ENCODE measurements at regions not wholly inside any gene's neighbourhood (a gene's known extent, or its start where the extent isn't known, plus 50 kb on each side); places are given as distances from the start of the nearest gene placed in this dataset.
"Not testable (repeated sequence)": the region's sequence is repeated elsewhere in the genome, so short reads cannot be mapped to it uniquely, and the experiment has no call there.

GRCh38 chr12:131471271-131471905 lies 239.5 kb upstream of the SFSWAP start:
- DNase-seq: no peak

GRCh38 chr12:131471946-131472732 lies 238.8 kb upstream of the SFSWAP start:
- DNase-seq: no peak

DNA sequence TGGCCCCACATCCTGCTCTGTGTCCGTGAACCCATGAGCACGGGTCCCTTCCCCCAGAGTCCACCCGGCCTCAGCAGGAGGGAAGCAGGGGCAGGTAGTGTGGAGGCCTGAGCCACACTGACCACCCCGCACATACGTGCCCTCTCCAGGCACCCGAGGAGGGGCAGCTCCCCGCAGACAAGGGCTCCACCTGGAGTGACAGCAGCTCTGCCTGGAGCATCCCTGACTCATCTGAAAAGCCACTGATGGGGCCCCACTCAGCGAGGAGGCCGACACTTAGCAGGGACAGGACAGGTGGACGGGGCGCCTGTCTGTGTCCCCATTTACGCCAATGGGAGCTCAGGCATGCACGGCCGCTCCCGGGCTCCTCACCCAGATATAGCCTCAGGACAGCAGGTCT lies 237.6 kb upstream of the SFSWAP start:
- no peak for DNase-seq

DNA sequence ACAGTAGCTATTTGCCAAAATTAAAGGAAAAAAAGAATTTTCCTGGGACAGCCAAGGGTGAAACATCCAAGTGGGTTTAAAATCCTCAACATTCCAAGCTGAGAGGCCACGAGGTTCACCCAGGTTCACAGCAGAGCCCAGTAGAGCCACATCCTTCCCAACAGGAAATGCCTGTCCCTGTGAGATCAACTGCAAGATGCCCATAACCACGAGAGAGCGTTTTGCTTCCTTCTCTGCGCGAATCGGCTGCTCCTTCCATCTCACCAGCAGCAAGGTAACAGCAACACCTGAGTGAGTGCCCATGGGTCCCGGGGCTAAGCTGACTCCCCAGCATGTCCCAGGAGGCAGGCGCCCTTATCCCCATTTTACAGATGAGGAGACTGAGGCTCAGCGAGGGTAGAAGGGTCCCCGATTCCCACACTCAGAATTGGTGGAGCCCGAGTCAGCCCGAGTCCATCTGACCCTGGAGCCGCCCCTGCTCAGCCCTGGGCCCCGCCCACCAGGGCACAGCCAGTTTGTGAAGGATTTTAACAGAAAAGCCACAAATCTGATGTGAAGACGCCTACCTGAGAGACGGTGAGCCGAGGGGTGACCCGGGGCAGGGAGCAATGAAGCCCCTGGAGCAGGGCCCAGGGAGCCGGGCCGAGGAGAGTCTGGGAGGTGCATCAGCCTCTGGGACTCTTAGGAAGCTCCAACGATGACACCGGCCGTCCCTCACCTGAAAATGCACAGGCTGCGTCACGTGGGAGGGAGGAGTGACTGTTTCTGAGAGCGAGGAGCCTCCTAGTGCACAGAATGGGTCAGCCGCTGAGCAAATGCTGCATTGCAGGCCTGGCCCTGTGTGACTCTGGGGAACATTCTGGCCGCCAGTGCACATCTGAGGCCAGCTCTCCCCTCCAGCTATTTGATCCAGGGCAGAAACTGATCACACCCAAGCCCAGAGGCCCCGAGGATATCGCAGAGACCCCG lies 236.9 kb upstream of the SFSWAP start:
- DNase-seq: no peak

GRCh38 chr12:131475012-131475411 lies 235.9 kb upstream of the SFSWAP start:
- DNase-seq: not testable (repeated sequence)

- DNase-seq: no peak
These were observed 233.3 kb upstream of the SFSWAP start for GRCh38 chr12:131477613-131478012.

GRCh38 chr12:131478468-131478867 lies 232.4 kb upstream of the SFSWAP start:
- no peak for DNase-seq

- DNase-seq: no peak
These were observed 228.7 kb upstream of the SFSWAP start for GRCh38 chr12:131482199-131482598.

- DNase-seq: no peak
These were observed 228.2 kb upstream of the SFSWAP start for GRCh38 chr12:131482686-131483085.

DNA sequence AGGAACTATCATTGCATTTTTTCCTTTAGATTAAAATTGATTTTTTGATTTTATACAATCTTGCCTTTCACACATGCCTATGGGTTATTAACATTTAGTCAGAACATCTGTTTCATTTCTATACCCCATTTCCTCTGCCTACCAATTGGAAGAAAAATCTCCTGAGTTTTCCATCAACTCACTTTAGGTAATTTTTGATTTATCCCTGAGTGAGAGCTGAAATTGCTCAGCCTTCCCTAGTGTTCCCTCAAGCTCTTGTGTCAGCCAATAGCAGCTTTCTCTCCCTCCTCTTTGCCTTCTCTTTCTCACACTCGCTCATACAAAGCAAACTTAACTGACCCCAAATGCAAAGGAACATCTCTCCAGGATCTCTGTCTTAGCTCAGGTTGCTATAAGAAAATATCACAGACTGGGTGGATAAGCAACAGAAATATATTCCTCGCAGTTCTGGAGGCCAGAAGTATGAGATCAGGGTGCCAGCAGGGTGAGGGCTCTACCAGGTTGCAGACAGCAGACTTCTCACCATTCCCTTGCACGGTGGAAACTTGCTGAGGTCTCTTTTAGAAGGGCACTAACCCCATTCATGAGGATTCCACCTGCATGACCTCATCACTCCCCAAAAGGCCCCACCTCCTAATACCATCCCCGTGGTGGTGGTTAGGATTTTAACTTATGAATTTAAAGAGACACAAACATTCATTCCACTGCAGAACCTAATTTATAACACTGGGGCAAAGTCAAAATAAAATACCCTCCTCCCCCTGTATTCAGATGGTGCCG lies 224.2 kb upstream of the SFSWAP start:
- no peak for DNase-seq

- peak in 13 of 58 donors; percentile 7 to 62 (median 15) for DNase-seq
These were observed 223.3 kb upstream of the SFSWAP start for GRCh38 chr12:131487388-131488124.

GRCh38 chr12:131489718-131490117 lies 221.2 kb upstream of the SFSWAP start:
- no peak for DNase-seq

DNA sequence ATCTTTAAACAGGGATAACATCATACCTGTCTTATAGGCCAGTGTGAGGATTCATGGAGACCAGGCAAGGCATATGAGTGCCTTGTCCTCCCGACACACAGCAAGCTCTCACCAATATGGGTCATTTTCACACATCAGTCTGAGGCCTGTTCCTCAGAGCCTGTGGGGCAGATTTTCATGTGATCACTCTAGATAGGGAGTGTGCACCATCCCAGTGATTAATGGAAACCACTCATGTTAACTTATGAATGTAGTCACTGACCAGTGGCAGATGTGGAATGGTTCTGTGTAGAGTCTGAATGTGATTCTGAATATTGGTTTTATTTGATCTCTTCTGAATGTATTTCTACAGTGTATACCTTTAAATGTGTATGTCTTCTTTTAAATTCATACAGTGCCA lies 219.7 kb upstream of the SFSWAP start:
- DNase-seq: no peak

GRCh38 chr12:131491916-131492490 lies 218.9 kb upstream of the SFSWAP start:
- DNase-seq: no peak

DNA sequence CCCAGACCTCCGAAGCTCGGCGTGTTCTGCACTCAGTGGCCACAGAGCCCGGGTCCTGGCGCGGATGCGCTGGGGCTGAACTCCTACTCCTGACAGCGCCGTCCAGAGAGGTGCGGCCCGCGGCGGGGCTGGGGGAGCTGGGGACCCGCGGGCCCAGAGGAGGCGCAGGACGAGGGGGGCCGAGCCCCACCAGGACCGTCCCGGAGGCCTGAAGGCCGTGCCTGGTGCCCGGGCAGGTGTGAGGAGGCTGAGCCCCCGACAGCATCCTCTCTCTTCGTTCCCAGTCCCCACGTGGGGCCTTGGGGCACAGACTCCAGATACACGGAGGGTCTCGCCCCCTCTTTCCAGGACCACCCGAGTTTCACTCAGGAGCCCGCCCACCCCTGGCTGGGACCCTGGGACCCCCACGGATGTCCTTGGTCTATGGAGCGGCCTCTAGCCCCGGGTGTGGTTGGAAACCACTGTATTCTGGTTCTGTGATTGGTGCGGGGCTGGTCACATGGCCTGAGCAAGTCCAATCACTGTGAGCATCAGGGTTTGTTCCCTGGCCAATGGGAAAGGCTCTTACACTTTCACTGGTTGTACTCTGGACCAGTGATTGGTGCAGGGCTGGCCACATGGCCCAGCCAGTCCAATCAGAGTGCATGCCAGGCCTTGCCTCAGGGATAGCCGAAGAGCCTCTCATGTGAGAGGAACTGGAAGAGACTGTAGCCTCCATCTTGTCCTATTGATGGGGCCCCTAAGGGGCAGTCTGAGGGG lies 217.6 kb upstream of the SFSWAP start:
- no peak for DNase-seq

- no peak for DNase-seq
These were observed 216.7 kb upstream of the SFSWAP start for GRCh38 chr12:131494216-131494615.

- DNase-seq: no peak
These were observed 216.0 kb upstream of the SFSWAP start for GRCh38 chr12:131494741-131495524.

DNA sequence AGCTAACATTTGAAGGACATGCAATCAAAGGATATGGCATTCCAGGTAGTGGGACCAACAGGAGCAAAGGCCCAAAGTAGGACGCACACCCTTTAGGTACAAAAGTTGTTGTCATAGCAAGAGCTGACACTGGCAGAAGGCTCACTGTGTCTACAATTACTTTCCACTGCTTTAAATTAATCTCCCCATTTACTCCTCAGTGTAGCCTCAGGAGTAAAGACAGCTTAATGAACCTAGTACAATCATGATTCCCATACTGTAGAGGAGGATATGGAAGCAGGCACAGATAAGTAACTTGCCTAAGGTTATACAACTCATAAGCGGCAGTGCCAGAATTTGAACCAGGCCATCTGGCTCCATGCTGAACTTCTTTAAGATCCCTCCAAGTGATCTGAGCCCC lies 212.9 kb upstream of the SFSWAP start:
- DNase-seq: no peak
